ENCODE measurements at regions not wholly inside any gene's neighbourhood (a gene's known extent, or its start where the extent isn't known, plus 50 kb on each side); places are given as distances from the start of the nearest gene placed in this dataset.

- Histone ChIP-seq H3K27ac (ENCODE audit: low read depth in 1 of 2, low read length in 1 of 2) (no peak overlapping the region), H3K9me3 (ENCODE audit: control insufficient read depth in 4 of 4, insufficient read depth in 3 of 4, low read length in 3 of 4) (peaks cover 0 to 4% (median 0%) of the 10 kb centered on the region in 4 donors), H3K4me1 (ENCODE audit: control insufficient read depth in 5 of 5, insufficient read depth in 5 of 5, low read length in 5 of 5) (no peaks in the 10 kb centered on the region), H3K9ac (ENCODE audit: insufficient read depth in 1 of 2, low read length in 2 of 2) (no peak overlapping the region), H3K36me3 (ENCODE audit: control insufficient read depth in 4 of 4, insufficient read depth in 4 of 4, low read length in 4 of 4) (no peaks in the 10 kb centered on the region), H3K27me3 (ENCODE audit: control insufficient read depth in 3 of 3, insufficient read depth in 3 of 3, low read length in 2 of 3) (no peaks in the 10 kb centered on the region), H3K4me3 (no peak overlapping the region)
- DNase-seq (no peak), ATAC-seq (ENCODE audit: insufficient read depth, low FRiP score) (no peak)
- WGBS, 2 donors, result 70 to 77% methylated on average over 2 of the region's 2 CpGs
- TF ChIP-seq, protein P1, sequence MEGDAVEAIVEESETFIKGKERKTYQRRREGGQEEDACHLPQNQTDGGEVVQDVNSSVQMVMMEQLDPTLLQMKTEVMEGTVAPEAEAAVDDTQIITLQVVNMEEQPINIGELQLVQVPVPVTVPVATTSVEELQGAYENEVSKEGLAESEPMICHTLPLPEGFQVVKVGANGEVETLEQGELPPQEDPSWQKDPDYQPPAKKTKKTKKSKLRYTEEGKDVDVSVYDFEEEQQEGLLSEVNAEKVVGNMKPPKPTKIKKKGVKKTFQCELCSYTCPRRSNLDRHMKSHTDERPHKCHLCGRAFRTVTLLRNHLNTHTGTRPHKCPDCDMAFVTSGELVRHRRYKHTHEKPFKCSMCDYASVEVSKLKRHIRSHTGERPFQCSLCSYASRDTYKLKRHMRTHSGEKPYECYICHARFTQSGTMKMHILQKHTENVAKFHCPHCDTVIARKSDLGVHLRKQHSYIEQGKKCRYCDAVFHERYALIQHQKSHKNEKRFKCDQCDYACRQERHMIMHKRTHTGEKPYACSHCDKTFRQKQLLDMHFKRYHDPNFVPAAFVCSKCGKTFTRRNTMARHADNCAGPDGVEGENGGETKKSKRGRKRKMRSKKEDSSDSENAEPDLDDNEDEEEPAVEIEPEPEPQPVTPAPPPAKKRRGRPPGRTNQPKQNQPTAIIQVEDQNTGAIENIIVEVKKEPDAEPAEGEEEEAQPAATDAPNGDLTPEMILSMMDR (IDR thresholded peaks at IDR 0.05; ENCODE audit: control extremely low read depth, extremely low read depth), result no peak
These were observed 948.8 kb downstream of the TRHDE start for GRCh38 chr12:73220951-73221350.

DNA sequence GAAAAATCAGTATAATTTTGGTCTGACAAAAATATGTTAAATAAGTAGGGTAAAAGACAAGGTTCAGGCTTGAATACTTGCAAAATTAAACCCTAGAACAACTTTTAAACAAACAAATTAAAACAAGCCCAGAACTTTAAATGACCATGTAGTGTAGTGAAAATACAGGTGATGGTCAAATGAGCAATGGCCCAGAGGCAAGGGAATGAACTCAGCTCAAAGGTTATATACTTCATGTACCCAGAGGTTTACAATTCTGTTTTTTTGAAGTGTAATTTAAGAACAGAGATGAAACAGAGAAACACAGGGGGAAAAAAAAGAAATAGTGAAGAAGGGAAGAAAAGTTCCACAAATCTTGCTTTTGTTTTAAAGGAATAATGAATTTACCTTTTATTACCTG lies 949.2 kb downstream of the TRHDE start:
- no peak overlapping the region for H3K27ac ChIP-seq (ENCODE audit: low read depth in 1 of 2, low read length in 1 of 2)

DNA sequence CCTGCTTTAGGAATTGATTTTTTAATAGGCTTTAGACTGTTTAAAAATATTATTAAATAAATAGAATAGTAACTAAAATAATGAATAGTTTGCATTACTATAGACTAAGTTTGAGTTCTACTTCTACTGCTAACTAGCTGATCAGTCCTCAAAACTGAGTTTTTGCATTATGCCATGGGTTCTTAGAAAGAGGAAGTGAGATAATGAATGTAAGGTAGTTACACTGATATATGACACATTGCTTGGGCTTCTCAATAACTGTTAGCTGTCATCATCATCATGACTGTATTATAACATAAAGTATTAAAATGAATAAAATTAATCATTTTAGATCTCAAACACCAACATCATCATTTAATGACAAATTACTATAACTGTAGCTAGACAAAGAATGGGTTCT lies 949.7 kb downstream of the TRHDE start:
- Histone ChIP-seq H3K36me3 (ENCODE audit: control insufficient read depth in 4 of 4, insufficient read depth in 4 of 4, low read length in 4 of 4) (no peaks in the 10 kb centered on the region), H3K4me1 (ENCODE audit: control insufficient read depth in 5 of 5, insufficient read depth in 5 of 5, low read length in 5 of 5) (no peaks in the 10 kb centered on the region), H3K9me3 (ENCODE audit: control insufficient read depth in 4 of 4, insufficient read depth in 3 of 4, low read length in 3 of 4) (peaks cover 0 to 4% (median 0%) of the 10 kb centered on the region in 4 donors), H3K4me3 (no peak overlapping the region), H3K27me3 (ENCODE audit: control insufficient read depth in 3 of 3, insufficient read depth in 3 of 3, low read length in 2 of 3) (no peaks in the 10 kb centered on the region), H3K9ac (ENCODE audit: insufficient read depth in 1 of 2, low read length in 2 of 2) (no peak overlapping the region), H3K27ac (ENCODE audit: low read depth in 1 of 2, low read length in 1 of 2) (no peak overlapping the region)
- ATAC-seq (ENCODE audit: insufficient read depth, low FRiP score) (no peak), DNase-seq (no peak)
- TF ChIP-seq, protein P1 (IDR thresholded peaks at IDR 0.05; ENCODE audit: control extremely low read depth, extremely low read depth), result no peak

More for the DNA sequence above, 949.2 kb downstream of the TRHDE start:
- Histone ChIP-seq H3K27me3 (ENCODE audit: control insufficient read depth in 3 of 3, insufficient read depth in 3 of 3, low read length in 2 of 3) (no peaks in the 10 kb centered on the region), H3K4me3 (no peak overlapping the region), H3K9me3 (ENCODE audit: control insufficient read depth in 4 of 4, insufficient read depth in 3 of 4, low read length in 3 of 4) (peaks cover 0 to 4% (median 0%) of the 10 kb centered on the region in 4 donors), H3K36me3 (ENCODE audit: control insufficient read depth in 4 of 4, insufficient read depth in 4 of 4, low read length in 4 of 4) (no peaks in the 10 kb centered on the region), H3K9ac (ENCODE audit: insufficient read depth in 1 of 2, low read length in 2 of 2) (no peak overlapping the region), H3K4me1 (ENCODE audit: control insufficient read depth in 5 of 5, insufficient read depth in 5 of 5, low read length in 5 of 5) (no peaks in the 10 kb centered on the region)
- DNase-seq (no peak), ATAC-seq (ENCODE audit: insufficient read depth, low FRiP score) (no peak)
- TF ChIP-seq, protein P1 (IDR thresholded peaks at IDR 0.05; ENCODE audit: control extremely low read depth, extremely low read depth), result no peak

DNA sequence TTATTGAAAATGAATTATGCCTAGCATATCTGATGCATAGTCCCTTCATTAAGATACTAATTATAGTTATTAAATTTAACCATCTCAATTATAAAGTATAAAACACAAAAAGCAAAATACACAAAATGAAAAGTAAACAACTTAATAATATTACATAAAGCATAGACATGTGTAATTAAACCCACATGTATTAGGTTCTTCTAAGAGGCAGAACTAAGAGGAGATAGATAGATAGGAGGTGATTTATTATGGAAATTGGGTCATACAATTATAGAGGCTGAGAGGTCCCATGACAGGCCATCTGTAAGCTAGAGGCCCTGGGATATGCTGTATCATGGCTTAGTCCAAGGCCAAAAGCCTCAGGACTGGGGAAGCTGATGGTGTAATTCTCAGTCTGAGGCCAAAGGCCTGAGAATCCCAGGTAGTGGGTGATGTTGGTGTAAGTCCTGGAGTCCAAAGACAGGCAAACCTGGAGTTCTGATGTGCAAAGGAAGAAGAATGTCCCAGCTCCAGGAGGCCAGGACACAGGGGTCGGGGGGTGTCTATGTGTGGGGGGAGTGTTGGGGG lies 953.3 kb downstream of the TRHDE start:
- H3K27me3 ChIP-seq (ENCODE audit: control insufficient read depth in 3 of 3, insufficient read depth in 3 of 3, low read length in 2 of 3), result no peaks in the 10 kb centered on the region
- no peak for ATAC-seq (ENCODE audit: insufficient read depth, low FRiP score)
- H3K4me1 ChIP-seq (ENCODE audit: control insufficient read depth in 5 of 5, insufficient read depth in 5 of 5, low read length in 5 of 5), result no peaks in the 10 kb centered on the region
- 19 to 23% methylated on average over 1 of the region's 1 CpG for WGBS, 2 donors
- TF ChIP-seq, protein P1 (IDR thresholded peaks at IDR 0.05; ENCODE audit: control extremely low read depth, extremely low read depth), result no peak
- H3K36me3 ChIP-seq (ENCODE audit: control insufficient read depth in 4 of 4, insufficient read depth in 4 of 4, low read length in 4 of 4), result no peaks in the 10 kb centered on the region
- H3K9ac ChIP-seq (ENCODE audit: insufficient read depth in 1 of 2, low read length in 2 of 2), result no peak overlapping the region
- no peak overlapping the region for H3K27ac ChIP-seq (ENCODE audit: low read depth in 1 of 2, low read length in 1 of 2)
- no peaks in the 10 kb centered on the region for H3K9me3 ChIP-seq (ENCODE audit: control insufficient read depth in 4 of 4, insufficient read depth in 3 of 4, low read length in 3 of 4)
- DNase-seq, result no peak
- H3K4me3 ChIP-seq, result no peak overlapping the region
